ENCODE measurements at regions not wholly inside any gene's neighbourhood (a gene's known extent, or its start where the extent isn't known, plus 50 kb on each side); places are given as distances from the start of the nearest gene placed in this dataset.

GRCh38 chr5:106306313-106307028 lies 1364.3 kb downstream of the EFNA5 start:
- TF ChIP-seq CTCF (conservative IDR thresholded peaks at IDR 0.05; ENCODE audit: low read depth, low read length), result no peak
- H3K4me3 ChIP-seq (ENCODE audit: low read depth, low read length), result no peak overlapping the region
- no peak for DNase-seq (ENCODE audit: low read depth)

- DNase-seq (ENCODE audit: low read depth), result no peak
- no peak overlapping the region for H3K4me3 ChIP-seq (ENCODE audit: low read depth, low read length)
- TF ChIP-seq CTCF (conservative IDR thresholded peaks at IDR 0.05; ENCODE audit: low read depth, low read length), result no peak
Observed at GRCh38 chr5:106303911-106304310, 1366.8 kb downstream of the EFNA5 start.

- no peak for TF ChIP-seq CTCF (conservative IDR thresholded peaks at IDR 0.05; ENCODE audit: low read depth, low read length)
- no peak overlapping the region for H3K4me3 ChIP-seq (ENCODE audit: low read depth, low read length)
- peak; percentile 23 for DNase-seq (ENCODE audit: low read depth)
Observed at GRCh38 chr5:106292654-106293053, 1378.1 kb downstream of the EFNA5 start.

GRCh38 chr5:106290841-106291240 lies 1379.9 kb downstream of the EFNA5 start:
- TF ChIP-seq CTCF (conservative IDR thresholded peaks at IDR 0.05; ENCODE audit: low read depth, low read length), result no peak
- peak; percentile 20 for DNase-seq (ENCODE audit: low read depth)
- no peak overlapping the region for H3K4me3 ChIP-seq (ENCODE audit: low read depth, low read length)

- H3K4me3 ChIP-seq (ENCODE audit: low read depth, low read length), result no peak overlapping the region
- peak; percentile 13 for DNase-seq (ENCODE audit: low read depth)
- no peak for TF ChIP-seq CTCF (conservative IDR thresholded peaks at IDR 0.05; ENCODE audit: low read depth, low read length)
Observed at GRCh38 chr5:106288979-106289378, 1381.8 kb downstream of the EFNA5 start.

- H3K4me3 ChIP-seq (ENCODE audit: low read depth, low read length), result no peak overlapping the region
- TF ChIP-seq CTCF (conservative IDR thresholded peaks at IDR 0.05; ENCODE audit: low read depth, low read length), result no peak
- DNase-seq (ENCODE audit: low read depth), result no peak
Observed at GRCh38 chr5:106277540-106278096, 1393.1 kb downstream of the EFNA5 start.

Data from choroid plexus epithelial cell (primary cell).